SK-N-SH (cell line): ENCODE measurements at regions not wholly inside any gene's neighbourhood (a gene's known extent, or its start where the extent isn't known, plus 50 kb on each side); places are given as distances from the start of the nearest gene placed in this dataset.

Experiments
- CTCF ChIA-PET: fragments of 300-600, 350-600 bp; formaldehyde crosslinking; extraction: SDS; loops from one replicate; lab custom pipeline; 2021; lab: Yijun Ruan, JAX
- POLR2A ChIA-PET: fragments of 350-600 bp; sonication (Branson Sonifier 250); formaldehyde crosslinking; extraction: SDS; loops from one replicate; lab custom pipeline; 2020; ENCODE audit warnings: antibody characterized with exemption, inconsistent platforms; lab: Yijun Ruan, JAX
- DNase-seq: peaks from one replicate; pipeline ENCODE4 v3.0.0; 2012
- H2AFZ ChIP-seq: fragments of 200-600 bp; sonication (generic); 2 replicates; pipeline ENCODE4 v1.8.1; 2016; ENCODE audit warnings: antibody characterized with exemption, mild to moderate bottlenecking, low read depth
- H3F3A ChIP-seq: fragments of 200-600 bp; sonication (generic); replicated peaks from 2 replicates; pipeline ENCODE3; 2016; ENCODE audit warnings: antibody characterized with exemption, mild to moderate bottlenecking; ENCODE audit not compliant: insufficient read depth
- H3K27ac ChIP-seq, 2 experiments: fragments of 200-500 bp in 1 of 2; fragments of 200-600 bp in 1 of 2; sonication (Bioruptor generic) in 1 of 2; sonication (generic), shearing (Covaris generic) in 1 of 2; 2 replicates each; pipeline versions ENCODE4 v1.5.1 to v1.6.1; 2014 to 2016; ENCODE audit warnings: low read depth in 2 of 2, inconsistent platforms in 1 of 2, low read length in 1 of 2, mild to moderate bottlenecking in 1 of 2, mixed read lengths in 1 of 2
- H3K27me3 ChIP-seq: fragments of 200-600 bp; sonication (generic), shearing (Covaris generic); 2 replicates; pipeline ENCODE4 v1.6.1; 2016; ENCODE audit warnings: mixed run types; ENCODE audit not compliant: insufficient read depth
- H3K36me3 ChIP-seq, 2 experiments: fragments of 200-500 bp in 1 of 2; fragments of 200-600 bp in 1 of 2; sonication (Bioruptor generic) in 1 of 2; sonication (generic) in 1 of 2; replicated peaks in 1 of 2; 2 replicates each; pipeline versions ENCODE3 to v1.5.1; 2014 to 2016; ENCODE audit warnings: low read length in 1 of 2, mild to moderate bottlenecking in 1 of 2; ENCODE audit not compliant: insufficient read depth in 2 of 2, control insufficient read depth in 1 of 2
- H3K4me1 ChIP-seq, 2 experiments: fragments of 200-500 bp in 1 of 2; fragments of 200-600 bp in 1 of 2; sonication (Bioruptor generic) in 1 of 2; sonication (generic), shearing (Covaris generic) in 1 of 2; 2 replicates each; pipeline versions ENCODE4 v1.5.1 to v1.6.1; 2014 to 2016; ENCODE audit warnings: low read depth in 1 of 2, low read length in 1 of 2, mixed run types in 1 of 2; ENCODE audit not compliant: insufficient read depth in 2 of 2, control insufficient read depth in 1 of 2
- H3K4me2 ChIP-seq: fragments of 200-600 bp; sonication (generic), shearing (Covaris generic); 2 replicates; pipeline ENCODE4 v1.6.1; 2017; ENCODE audit warnings: mixed run types
- H3K4me3 ChIP-seq, 2 experiments: fragments of 200-500 bp in 1 of 2; fragments of 200-600 bp in 1 of 2; sonication (Bioruptor generic) in 1 of 2; sonication (generic), shearing (Covaris generic) in 1 of 2; 2 replicates each; pipeline versions ENCODE4 v1.5.1 to v1.8.1; 2014 to 2016; ENCODE audit warnings: low read depth in 2 of 2, inconsistent platforms in 1 of 2, low read length in 1 of 2, mild to moderate bottlenecking in 1 of 2, mixed read lengths in 1 of 2, moderate library complexity in 1 of 2
- H3K79me2 ChIP-seq: fragments of 200-600 bp; sonication (generic); 2 replicates; pipeline ENCODE4 v1.8.1; 2017; ENCODE audit warnings: mild to moderate bottlenecking; ENCODE audit not compliant: insufficient read depth
- H3K9ac ChIP-seq: fragments of 200-600 bp; sonication (generic); 2 replicates; pipeline ENCODE4 v1.6.1; 2017; ENCODE audit warnings: mixed run types
- H3K9me2 ChIP-seq: fragments of 200-600 bp; sonication (generic); 2 replicates; pipeline ENCODE4 v1.6.1; 2017; ENCODE audit warnings: mixed run types
- H3K9me3 ChIP-seq: fragments of 200-600 bp; sonication (generic); 2 replicates; pipeline ENCODE4 v1.6.1; 2017; ENCODE audit warnings: mixed run types, mild to moderate bottlenecking, moderate library complexity
- H4K20me1 ChIP-seq: fragments of 200-600 bp; sonication (generic); 2 replicates; pipeline ENCODE4 v1.6.1; 2017; ENCODE audit warnings: mild to moderate bottlenecking, mixed run types; ENCODE audit not compliant: insufficient read depth
- CHD2 ChIP-seq: fragments of 150-350 bp; IDR thresholded peaks from 2 replicates; pipeline ENCODE4 v1.6.1; 2018; ENCODE audit warnings: low read length; ENCODE audit not compliant: partially characterized antibody
- FOXM1 ChIP-seq: IDR thresholded peaks from 2 replicates; pipeline ENCODE4 v1.4.0; 2012; ENCODE audit warnings: low read depth, mild to moderate bottlenecking
- SIN3A ChIP-seq: IDR thresholded peaks from 2 replicates; pipeline ENCODE4 v1.6.1; 2012; ENCODE audit warnings: low read depth, mild to moderate bottlenecking, low read length, moderate library complexity, borderline replicate concordance
- TCF12 ChIP-seq: IDR thresholded peaks from 2 replicates; pipeline ENCODE4 v1.4.0; 2012
- TEAD4 ChIP-seq: IDR thresholded peaks from 2 replicates; pipeline ENCODE4 v1.4.0; 2012; ENCODE audit warnings: mild to moderate bottlenecking, borderline replicate concordance; ENCODE audit not compliant: insufficient read depth
- WGBS: methylation state at CpG from one replicate; pipeline ENCODE4 v1.1.6; 2017; ENCODE audit warnings: low lambda C conversion rate; 5-methylcytosine and 5-hydroxymethylcytosine counted together
- TF ChIP-seq, protein P1 (sequence below): fragments of 150-350 bp; IDR thresholded peaks from 2 replicates; pipeline ENCODE4 v1.6.1; 2017; ENCODE audit warnings: antibody characterized with exemption, low read length, low read depth, borderline replicate concordance
- TF ChIP-seq, protein P2 (sequence below): IDR thresholded peaks from 2 replicates; pipeline ENCODE4 v1.4.0; 2012; ENCODE audit warnings: low read depth, borderline replicate concordance
- TF ChIP-seq, protein P3 (sequence below): fragments of 200-600 bp; sonication (generic); IDR thresholded peaks from 2 replicates; pipeline ENCODE4 v1.6.1; 2017; ENCODE audit warnings: antibody characterized with exemption, mild to moderate bottlenecking, moderate library complexity

DNA sequence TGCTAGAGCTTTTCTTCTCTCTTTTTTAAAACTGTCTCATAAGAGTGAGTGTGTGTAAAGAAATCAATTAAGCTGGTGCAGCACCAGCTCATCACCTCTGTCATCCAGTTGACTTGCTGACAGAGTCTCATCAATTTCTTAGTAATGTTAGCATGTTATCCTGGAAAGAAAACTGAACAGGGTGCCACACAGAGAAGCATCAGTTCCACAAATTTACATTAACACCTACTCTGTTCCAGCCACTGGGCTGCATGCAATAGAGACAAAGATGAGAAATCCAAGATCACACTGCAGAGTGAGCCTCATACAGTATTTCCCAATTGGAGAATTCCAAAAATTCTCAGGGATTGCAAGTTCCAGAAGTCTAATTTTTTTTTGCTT is 207.0 kb upstream of the CITED2 start:
- H3K79me2 ChIP-seq = no peaks in the 10 kb centered on the region
- no peaks in the 10 kb centered on the region for H3K36me3 ChIP-seq
- H3K4me2 ChIP-seq = no peak overlapping the region
- TF ChIP-seq, protein P1, sequence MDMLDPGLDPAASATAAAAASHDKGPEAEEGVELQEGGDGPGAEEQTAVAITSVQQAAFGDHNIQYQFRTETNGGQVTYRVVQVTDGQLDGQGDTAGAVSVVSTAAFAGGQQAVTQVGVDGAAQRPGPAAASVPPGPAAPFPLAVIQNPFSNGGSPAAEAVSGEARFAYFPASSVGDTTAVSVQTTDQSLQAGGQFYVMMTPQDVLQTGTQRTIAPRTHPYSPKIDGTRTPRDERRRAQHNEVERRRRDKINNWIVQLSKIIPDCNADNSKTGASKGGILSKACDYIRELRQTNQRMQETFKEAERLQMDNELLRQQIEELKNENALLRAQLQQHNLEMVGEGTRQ = no peak
- no peak for TF ChIP-seq CHD2
- no peak for TF ChIP-seq TEAD4
- TF ChIP-seq TCF12 = no peak
- TF ChIP-seq, protein P2, sequence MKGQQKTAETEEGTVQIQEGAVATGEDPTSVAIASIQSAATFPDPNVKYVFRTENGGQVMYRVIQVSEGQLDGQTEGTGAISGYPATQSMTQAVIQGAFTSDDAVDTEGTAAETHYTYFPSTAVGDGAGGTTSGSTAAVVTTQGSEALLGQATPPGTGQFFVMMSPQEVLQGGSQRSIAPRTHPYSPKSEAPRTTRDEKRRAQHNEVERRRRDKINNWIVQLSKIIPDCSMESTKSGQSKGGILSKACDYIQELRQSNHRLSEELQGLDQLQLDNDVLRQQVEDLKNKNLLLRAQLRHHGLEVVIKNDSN = no peak
- ChIA-PET POLR2A (no interaction called here), CTCF (no interaction called here)
- peaks cover 17% of the 10 kb centered on the region for H3F3A ChIP-seq
- no peak overlapping the region for H3K4me3 ChIP-seq
- peaks cover 0 to 21% of the 10 kb centered on the region in 2 experiments; a peak in 1 of 4 replicates for H3K4me1 ChIP-seq
- no peaks in the 10 kb centered on the region for H3K27me3 ChIP-seq
- DNase-seq = no peak
- no peak overlapping the region for H3K9ac ChIP-seq
- H2AFZ ChIP-seq = no peak overlapping the region
- H3K27ac ChIP-seq = no peak overlapping the region
- H3K9me2 ChIP-seq = no peaks in the 10 kb centered on the region
- H3K9me3 ChIP-seq = no peaks in the 10 kb centered on the region
- no peaks in the 10 kb centered on the region for H4K20me1 ChIP-seq

DNA sequence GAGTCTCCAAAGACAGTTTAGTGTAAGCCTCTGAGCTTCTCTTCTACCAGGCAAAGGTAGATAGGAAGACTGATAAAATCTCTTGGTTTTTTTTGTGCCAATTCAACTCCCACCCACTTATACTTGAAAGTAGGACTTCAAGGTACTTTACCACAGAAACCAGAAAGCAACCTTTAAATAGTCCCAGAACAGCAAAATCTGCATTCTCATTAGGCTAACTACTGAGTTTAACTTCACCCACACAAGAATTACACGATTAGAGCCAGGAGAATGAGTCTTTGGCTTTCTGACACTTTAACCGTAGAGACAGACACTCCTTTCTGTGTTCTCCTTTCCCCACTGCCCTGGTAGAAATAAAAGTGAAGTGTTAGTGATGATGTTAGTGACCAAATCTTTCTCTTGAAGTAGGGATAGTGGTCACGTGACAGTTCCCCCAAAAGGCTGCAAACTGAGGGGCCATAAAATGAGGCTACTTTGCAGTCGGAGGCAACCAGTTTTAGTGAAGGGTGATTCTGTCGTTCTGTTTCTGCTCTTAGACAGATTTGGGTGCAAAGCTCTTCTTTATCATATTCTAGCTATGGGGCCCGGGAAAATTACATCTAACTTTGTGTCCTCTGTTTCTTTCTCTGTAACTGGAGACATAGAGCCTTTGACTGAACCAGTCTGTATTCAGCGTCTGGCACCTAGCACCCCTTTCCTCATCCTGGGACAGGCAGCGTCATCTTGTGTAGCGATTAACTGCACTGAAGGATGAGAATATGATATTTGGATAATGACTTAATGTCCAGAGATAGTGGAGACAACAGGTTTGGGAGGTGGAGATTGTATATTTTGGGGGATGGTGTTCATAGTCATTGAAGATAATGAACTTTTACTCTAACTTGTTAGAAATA is 206.4 kb upstream of the CITED2 start:
- H3K9me2 ChIP-seq = no peaks in the 10 kb centered on the region
- H3K27ac ChIP-seq = no peak overlapping the region
- no peak overlapping the region for H2AFZ ChIP-seq
- 65% methylated on average over 9 of the region's 9 CpGs for WGBS
- H3K4me1 ChIP-seq = peaks cover 0 to 21% of the 10 kb centered on the region in 2 experiments; a peak in 1 of 4 replicates
- no peak for DNase-seq
- no peak overlapping the region for H3K9ac ChIP-seq
- H4K20me1 ChIP-seq = no peaks in the 10 kb centered on the region
- H3K36me3 ChIP-seq = no peaks in the 10 kb centered on the region
- peaks cover 17% of the 10 kb centered on the region for H3F3A ChIP-seq
- ChIA-PET CTCF (no interaction called here), POLR2A (no interaction called here)
- H3K27me3 ChIP-seq = no peaks in the 10 kb centered on the region
- no peak overlapping the region for H3K4me2 ChIP-seq
- H3K9me3 ChIP-seq = no peaks in the 10 kb centered on the region
- no peak overlapping the region for H3K4me3 ChIP-seq
- no peaks in the 10 kb centered on the region for H3K79me2 ChIP-seq
- TF ChIP-seq SIN3A (no peak), FOXM1 (no peak)
- TF ChIP-seq, protein P3, sequence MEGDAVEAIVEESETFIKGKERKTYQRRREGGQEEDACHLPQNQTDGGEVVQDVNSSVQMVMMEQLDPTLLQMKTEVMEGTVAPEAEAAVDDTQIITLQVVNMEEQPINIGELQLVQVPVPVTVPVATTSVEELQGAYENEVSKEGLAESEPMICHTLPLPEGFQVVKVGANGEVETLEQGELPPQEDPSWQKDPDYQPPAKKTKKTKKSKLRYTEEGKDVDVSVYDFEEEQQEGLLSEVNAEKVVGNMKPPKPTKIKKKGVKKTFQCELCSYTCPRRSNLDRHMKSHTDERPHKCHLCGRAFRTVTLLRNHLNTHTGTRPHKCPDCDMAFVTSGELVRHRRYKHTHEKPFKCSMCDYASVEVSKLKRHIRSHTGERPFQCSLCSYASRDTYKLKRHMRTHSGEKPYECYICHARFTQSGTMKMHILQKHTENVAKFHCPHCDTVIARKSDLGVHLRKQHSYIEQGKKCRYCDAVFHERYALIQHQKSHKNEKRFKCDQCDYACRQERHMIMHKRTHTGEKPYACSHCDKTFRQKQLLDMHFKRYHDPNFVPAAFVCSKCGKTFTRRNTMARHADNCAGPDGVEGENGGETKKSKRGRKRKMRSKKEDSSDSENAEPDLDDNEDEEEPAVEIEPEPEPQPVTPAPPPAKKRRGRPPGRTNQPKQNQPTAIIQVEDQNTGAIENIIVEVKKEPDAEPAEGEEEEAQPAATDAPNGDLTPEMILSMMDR = no peak
